ENCODE measurements at regions not wholly inside any gene's neighbourhood (a gene's known extent, or its start where the extent isn't known, plus 50 kb on each side); places are given as distances from the start of the nearest gene placed in this dataset.
A peak's percentile ranks its signal among the peaks of the same experiment; 100 is the strongest.

- H3K36me3 ChIP-seq (ENCODE audit: control insufficient read depth, insufficient read depth, low read length), result no peaks in the 10 kb centered on the region
- H3K27me3 ChIP-seq (ENCODE audit: control insufficient read depth, insufficient read depth, low read length), result no peaks in the 10 kb centered on the region
- no peak for DNase-seq (ENCODE audit: low read depth)
- FAIRE-seq, result no peak
- no peak overlapping the region for H3K4me3 ChIP-seq (ENCODE audit: low read depth, low read length)
- TF ChIP-seq CTCF (IDR thresholded peaks at IDR 0.05; ENCODE audit: insufficient read depth, low read length, severe bottlenecking), result no peak
These were observed 871.6 kb upstream of the MDGA2 start for GRCh38 chr14:48546996-48547395.

GRCh38 chr14:48537600-48537999 is 862.2 kb upstream of the MDGA2 start:
- Histone ChIP-seq H3K27me3 (ENCODE audit: control insufficient read depth, insufficient read depth, low read length) (no peaks in the 10 kb centered on the region), H3K36me3 (ENCODE audit: control insufficient read depth, insufficient read depth, low read length) (no peaks in the 10 kb centered on the region), H3K4me3 (ENCODE audit: low read depth, low read length) (no peak overlapping the region)
- no peak for DNase-seq (ENCODE audit: low read depth)
- TF ChIP-seq CTCF (IDR thresholded peaks at IDR 0.05; ENCODE audit: insufficient read depth, low read length, severe bottlenecking), result no peak
- no peak for FAIRE-seq

- DNase-seq (ENCODE audit: low read depth) (no peak), FAIRE-seq (no peak)
- Histone ChIP-seq H3K4me3 (ENCODE audit: low read depth, low read length) (no peak overlapping the region), H3K27me3 (ENCODE audit: control insufficient read depth, insufficient read depth, low read length) (no peaks in the 10 kb centered on the region), H3K36me3 (ENCODE audit: control insufficient read depth, insufficient read depth, low read length) (no peaks in the 10 kb centered on the region)
- TF ChIP-seq CTCF (IDR thresholded peaks at IDR 0.05; ENCODE audit: insufficient read depth, low read length, severe bottlenecking), result no peak
These were observed 860.9 kb upstream of the MDGA2 start for GRCh38 chr14:48536318-48536717.

- TF ChIP-seq CTCF (IDR thresholded peaks at IDR 0.05; ENCODE audit: insufficient read depth, low read length, severe bottlenecking), result no peak
- FAIRE-seq (no peak), DNase-seq (ENCODE audit: low read depth) (no peak)
- Histone ChIP-seq H3K27me3 (ENCODE audit: control insufficient read depth, insufficient read depth, low read length) (no peaks in the 10 kb centered on the region), H3K36me3 (ENCODE audit: control insufficient read depth, insufficient read depth, low read length) (no peaks in the 10 kb centered on the region), H3K4me3 (ENCODE audit: low read depth, low read length) (no peak overlapping the region)
These were observed 852.4 kb upstream of the MDGA2 start for GRCh38 chr14:48527832-48528231.

GRCh38 chr14:48526307-48526706 is 850.9 kb upstream of the MDGA2 start:
- Histone ChIP-seq H3K27me3 (ENCODE audit: control insufficient read depth, insufficient read depth, low read length) (no peaks in the 10 kb centered on the region), H3K4me3 (ENCODE audit: low read depth, low read length) (no peak overlapping the region), H3K36me3 (ENCODE audit: control insufficient read depth, insufficient read depth, low read length) (no peaks in the 10 kb centered on the region)
- FAIRE-seq (no peak), DNase-seq (ENCODE audit: low read depth) (no peak)
- no peak for TF ChIP-seq CTCF (IDR thresholded peaks at IDR 0.05; ENCODE audit: insufficient read depth, low read length, severe bottlenecking)

GRCh38 chr14:48504921-48505320 is 829.5 kb upstream of the MDGA2 start:
- DNase-seq (ENCODE audit: low read depth) (peak; percentile 8), FAIRE-seq (no peak)
- Histone ChIP-seq H3K36me3 (ENCODE audit: control insufficient read depth, insufficient read depth, low read length) (no peaks in the 10 kb centered on the region), H3K4me3 (ENCODE audit: low read depth, low read length) (no peak overlapping the region), H3K27me3 (ENCODE audit: control insufficient read depth, insufficient read depth, low read length) (no peaks in the 10 kb centered on the region)
- no peak for TF ChIP-seq CTCF (IDR thresholded peaks at IDR 0.05; ENCODE audit: insufficient read depth, low read length, severe bottlenecking)
